Stimulated activated naive B cell treated with anti-CD40 and anti-IgM and Interleukin-4, amounts not matched to agents 10 μg/mL and 1 μg/mL and 100 μg/mL, for 72 hours (primary cell): ENCODE measurements at regions not wholly inside any gene's neighbourhood (a gene's known extent, or its start where the extent isn't known, plus 50 kb on each side); places are given as distances from the start of the nearest gene placed in this dataset.

Experiments
- ATAC-seq, 2 donors: fragments of 150-1000 bp; cut with Tn5 transposase; replicated peaks; 2 replicates each; pipeline ENCODE4 v1.10.0; 2021; ENCODE audit warnings: moderate library complexity in 1 of 2
- DNase-seq: peaks from one replicate; pipeline ENCODE4 v3.0.0; 2021
- H3K27ac Mint-ChIP-seq: one replicate; pipeline ENCODE4 v1.8.0; 2022; ENCODE audit warnings: mild to moderate bottlenecking, mixed read lengths
- H3K27me3 Mint-ChIP-seq, 2 donors: one replicate each; pipeline ENCODE4 v1.8.0; 2022; ENCODE audit warnings: mixed read lengths in 2 of 2
- H3K36me3 Mint-ChIP-seq, 2 donors: one replicate each; pipeline ENCODE4 v1.8.0; 2022; ENCODE audit warnings: mixed read lengths in 2 of 2, mild to moderate bottlenecking in 1 of 2
- H3K4me1 Mint-ChIP-seq, 2 donors: one replicate each; pipeline ENCODE4 v1.8.0; 2022; ENCODE audit warnings: mixed read lengths in 2 of 2, mild to moderate bottlenecking in 1 of 2
- H3K4me3 Mint-ChIP-seq, 2 donors: one replicate each; pipeline ENCODE4 v1.8.0; 2022; ENCODE audit warnings: mild to moderate bottlenecking in 2 of 2, mixed read lengths in 2 of 2, moderate library complexity in 1 of 2
- H3K9me3 Mint-ChIP-seq, 2 donors: one replicate each; pipeline ENCODE4 v1.8.0; 2022; ENCODE audit warnings: mixed read lengths in 2 of 2, mild to moderate bottlenecking in 1 of 2

GRCh38 chr2:111642586-111643327 is 241.2 kb downstream of the ANAPC1 start:
- no peak overlapping the region for H3K4me3 Mint-ChIP-seq
- peak; percentile 50 to 71 for ATAC-seq
- no peak for DNase-seq
- H3K9me3 Mint-ChIP-seq = peaks cover 15 to 19% of the 10 kb centered on the region in 2 donors
- H3K36me3 Mint-ChIP-seq = peaks cover 3 to 10% of the 10 kb centered on the region in 2 donors
- no peak overlapping the region for H3K27ac Mint-ChIP-seq
- H3K27me3 Mint-ChIP-seq = peaks cover 0 to 6% of the 10 kb centered on the region in 2 donors
- peaks cover 5 to 18% of the 10 kb centered on the region in 2 donors for H3K4me1 Mint-ChIP-seq

- no peak for DNase-seq
These were observed 240.2 kb downstream of the ANAPC1 start for GRCh38 chr2:111643759-111644158.

GRCh38 chr2:111647359-111647758 is 236.6 kb downstream of the ANAPC1 start:
- Mint-ChIP-seq H3K36me3 (peaks cover 3 to 9% of the 10 kb centered on the region in 2 donors), H3K4me3 (no peak overlapping the region)

More at GRCh38 chr2:111643759-111644158, 240.2 kb downstream of the ANAPC1 start:
- ATAC-seq = no peak
- Mint-ChIP-seq H3K4me3 (no peak overlapping the region), H3K27me3 (peaks cover 0 to 3% of the 10 kb centered on the region in 2 donors), H3K27ac (no peak overlapping the region), H3K36me3 (peaks cover 3 to 10% of the 10 kb centered on the region in 2 donors), H3K4me1 (peaks cover 5 to 18% of the 10 kb centered on the region in 2 donors), H3K9me3 (peaks cover 13 to 15% of the 10 kb centered on the region in 2 donors)

GRCh38 chr2:111652038-111652437 is 232.0 kb downstream of the ANAPC1 start:
- Mint-ChIP-seq H3K36me3 (peaks cover 0 to 3% of the 10 kb centered on the region in 2 donors), H3K4me1 (peaks cover 3 to 18% of the 10 kb centered on the region in 2 donors), H3K27me3 (no peaks in the 10 kb centered on the region), H3K9me3 (peaks cover 3 to 10% of the 10 kb centered on the region in 2 donors), H3K27ac (peak overlapping the region; percentile 51), H3K4me3 (no peak overlapping the region)
- ATAC-seq (peak; percentile 89 to 97), DNase-seq (no peak)

More at GRCh38 chr2:111647359-111647758, 236.6 kb downstream of the ANAPC1 start:
- DNase-seq = no peak
- Mint-ChIP-seq H3K9me3 (peaks cover 9 to 18% of the 10 kb centered on the region in 2 donors), H3K27ac (no peak overlapping the region), H3K4me1 (peaks cover 5 to 16% of the 10 kb centered on the region in 2 donors), H3K27me3 (no peaks in the 10 kb centered on the region)
- no peak for ATAC-seq

- H3K27ac Mint-ChIP-seq = no peak overlapping the region
- no peak overlapping the region for H3K4me3 Mint-ChIP-seq
- H3K27me3 Mint-ChIP-seq = no peaks in the 10 kb centered on the region
- ATAC-seq = no peak
- no peaks in the 10 kb centered on the region for H3K36me3 Mint-ChIP-seq
- DNase-seq = no peak
- peaks cover 0 to 4% of the 10 kb centered on the region in 2 donors for H3K9me3 Mint-ChIP-seq
- H3K4me1 Mint-ChIP-seq = peaks cover 6 to 18% of the 10 kb centered on the region in 2 donors
These were observed 231.3 kb downstream of the ANAPC1 start for GRCh38 chr2:111652681-111653080.

GRCh38 chr2:111653103-111653624 is 230.8 kb downstream of the ANAPC1 start:
- ATAC-seq (no peak), DNase-seq (no peak)
- Mint-ChIP-seq H3K4me1 (peaks cover 6 to 18% of the 10 kb centered on the region in 2 donors), H3K27ac (no peak overlapping the region), H3K4me3 (no peak overlapping the region), H3K27me3 (no peaks in the 10 kb centered on the region), H3K36me3 (no peaks in the 10 kb centered on the region), H3K9me3 (peaks cover 0 to 3% of the 10 kb centered on the region in 2 donors)

GRCh38 chr2:111653913-111654312 is 230.1 kb downstream of the ANAPC1 start:
- no peaks in the 10 kb centered on the region for H3K36me3 Mint-ChIP-seq
- no peak overlapping the region for H3K4me3 Mint-ChIP-seq
- ATAC-seq = no peak
- H3K9me3 Mint-ChIP-seq = peaks cover 0 to 3% of the 10 kb centered on the region in 2 donors
- no peak overlapping the region for H3K27ac Mint-ChIP-seq
- H3K27me3 Mint-ChIP-seq = no peaks in the 10 kb centered on the region
- no peak for DNase-seq
- H3K4me1 Mint-ChIP-seq = peaks cover 6 to 20% of the 10 kb centered on the region in 2 donors

GRCh38 chr2:111654829-111655228 is 229.2 kb downstream of the ANAPC1 start:
- ATAC-seq (no peak), DNase-seq (no peak)
- H3K9me3 Mint-ChIP-seq = peaks cover 0 to 3% of the 10 kb centered on the region in 2 donors
- no peak overlapping the region for H3K4me3 Mint-ChIP-seq
- peaks cover 14 to 29% of the 10 kb centered on the region in 2 donors for H3K4me1 Mint-ChIP-seq
- no peaks in the 10 kb centered on the region for H3K36me3 Mint-ChIP-seq
- H3K27ac Mint-ChIP-seq = no peak overlapping the region
- no peaks in the 10 kb centered on the region for H3K27me3 Mint-ChIP-seq

GRCh38 chr2:111656436-111656835 is 227.6 kb downstream of the ANAPC1 start:
- peaks cover 16 to 29% of the 10 kb centered on the region in 2 donors for H3K4me1 Mint-ChIP-seq
- ATAC-seq (no peak), DNase-seq (no peak)
- no peak overlapping the region for H3K4me3 Mint-ChIP-seq
- H3K9me3 Mint-ChIP-seq = peaks cover 0 to 3% of the 10 kb centered on the region in 2 donors
- no peaks in the 10 kb centered on the region for H3K36me3 Mint-ChIP-seq
- H3K27ac Mint-ChIP-seq = no peak overlapping the region
- no peaks in the 10 kb centered on the region for H3K27me3 Mint-ChIP-seq

- Mint-ChIP-seq H3K4me1 (peaks cover 20 to 30% of the 10 kb centered on the region in 2 donors), H3K27me3 (no peaks in the 10 kb centered on the region), H3K36me3 (no peaks in the 10 kb centered on the region), H3K9me3 (peaks cover 0 to 3% of the 10 kb centered on the region in 2 donors), H3K27ac (no peak overlapping the region), H3K4me3 (no peak overlapping the region)
- ATAC-seq (no peak), DNase-seq (no peak)
These were observed 227.1 kb downstream of the ANAPC1 start for GRCh38 chr2:111656894-111657293.

- H3K27ac Mint-ChIP-seq = no peak overlapping the region
- H3K9me3 Mint-ChIP-seq = no peaks in the 10 kb centered on the region
- peaks cover 16 to 28% of the 10 kb centered on the region in 2 donors for H3K4me1 Mint-ChIP-seq
- no peak overlapping the region for H3K4me3 Mint-ChIP-seq
- no peak for ATAC-seq
- no peak for DNase-seq
- no peaks in the 10 kb centered on the region for H3K36me3 Mint-ChIP-seq
- H3K27me3 Mint-ChIP-seq = no peaks in the 10 kb centered on the region
These were observed 226.5 kb downstream of the ANAPC1 start for GRCh38 chr2:111657351-111657975.

- Mint-ChIP-seq H3K36me3 (no peaks in the 10 kb centered on the region), H3K4me3 (peak overlapping the region in 1 of 2 donors; percentile 12), H3K9me3 (no peaks in the 10 kb centered on the region), H3K27me3 (no peaks in the 10 kb centered on the region), H3K4me1 (peaks cover 24 to 29% of the 10 kb centered on the region in 2 donors), H3K27ac (no peak overlapping the region)
- ATAC-seq = peak; percentile 70 to 71
- DNase-seq = peak; percentile 51
These were observed 224.3 kb downstream of the ANAPC1 start for GRCh38 chr2:111659361-111660333.

- DNase-seq = no peak
- H3K27ac Mint-ChIP-seq = no peak overlapping the region
- H3K27me3 Mint-ChIP-seq = no peaks in the 10 kb centered on the region
- ATAC-seq = no peak
- H3K9me3 Mint-ChIP-seq = no peaks in the 10 kb centered on the region
- no peak overlapping the region for H3K4me3 Mint-ChIP-seq
- H3K4me1 Mint-ChIP-seq = peaks cover 24 to 29% of the 10 kb centered on the region in 2 donors
- no peaks in the 10 kb centered on the region for H3K36me3 Mint-ChIP-seq
These were observed 223.2 kb downstream of the ANAPC1 start for GRCh38 chr2:111660811-111661210.
